Left lung (tissue), 4 donors: ENCODE measurements at regions not wholly inside any gene's neighbourhood (a gene's known extent, or its start where the extent isn't known, plus 50 kb on each side); places are given as distances from the start of the nearest gene placed in this dataset.

Source experiments
- ATAC-seq: fragments of 200-7000 bp; cut with Tn5 transposase; one replicate; pipeline ENCODE4 v1.9.1; 2020; ENCODE audit warnings: moderate library complexity
- DNase-seq, 4 donors: peaks; one replicate each; pipeline ENCODE4 v3.0.0-alpha.2; 2013 to 2020
- H3K27ac ChIP-seq, 2 donors: fragments of 200-600 bp; sonication (generic) in 1 of 2; one replicate each; pipeline versions ENCODE4 v1.5.0 to v1.8.0; 2020 to 2021
- H3K27me3 ChIP-seq, 2 donors: fragments of 200-600 bp; sonication (generic) in 1 of 2; one replicate each; pipeline versions ENCODE4 v1.5.0 to v1.8.0; 2020 to 2021
- H3K36me3 ChIP-seq, 2 donors: fragments of 200-600 bp; sonication (generic) in 1 of 2; one replicate each; pipeline versions ENCODE4 v1.5.0 to v1.8.0; 2020 to 2021
- H3K4me1 ChIP-seq, 2 donors: fragments of 200-600 bp; one replicate each; pipeline ENCODE4 v1.8.0; 2021
- H3K4me3 ChIP-seq, 2 donors: fragments of 200-600 bp; sonication (generic) in 1 of 2; one replicate each; pipeline versions ENCODE4 v1.5.0 to v1.8.0; 2020 to 2021; ENCODE audit warnings: mild to moderate bottlenecking in 1 of 2
- H3K9me3 ChIP-seq, 2 donors: fragments of 200-600 bp; sonication (generic) in 1 of 2; one replicate each; pipeline versions ENCODE4 v1.5.0 to v1.8.0; 2020 to 2021
- intact Hi-C, 2 donors: fragments of 100-400 bp; cut with DNase I; formaldehyde crosslinking; loops; one replicate each; pipeline versions ENCODE4 v1.11.2 to v1.14.2; 2022
- TF ChIP-seq, protein P1 (sequence below), 2 donors: fragments of 200-600 bp; sonication (generic) in 1 of 2; IDR thresholded peaks; one replicate each; pipeline versions ENCODE4 v1.5.0 to v1.8.0; 2021; ENCODE audit warnings: antibody characterized with exemption in 2 of 2
- donor health status: DM: no; HTN: yes; CAD: no.
- donor health status: DM: no; HTN: no; CAD: no.

DNA sequence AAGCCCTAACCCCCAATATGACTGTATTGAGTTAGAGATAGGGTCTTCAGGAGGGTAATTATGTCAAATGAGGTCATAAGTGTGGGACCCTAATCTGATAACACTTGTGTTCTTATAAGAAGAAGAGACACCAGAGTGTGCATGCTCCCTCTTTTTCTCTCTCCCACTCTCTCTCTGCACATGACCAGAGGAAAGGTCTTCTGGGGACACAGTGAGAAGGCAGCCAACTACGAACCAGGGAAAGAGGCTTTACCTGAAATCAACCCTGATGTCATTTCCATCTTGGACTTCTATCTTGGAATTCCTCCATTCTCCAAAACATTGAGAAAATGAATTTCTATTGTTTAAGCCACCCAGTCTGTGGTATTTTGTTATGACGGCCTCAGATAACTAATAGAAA lies 97.2 kb upstream of the MAD2L1 start:
- ATAC-seq (no peak), DNase-seq (no peak)
- H3K4me3 ChIP-seq, result no peak overlapping the region
- intact Hi-C loops, result loop anchor here in 1 of 2 donors (10.0 kb wide), 1 partner anchor 931 kb away; no protein-coding TSS in a partner anchor
- H3K27ac ChIP-seq, result no peak overlapping the region
- no peaks in the 10 kb centered on the region for H3K27me3 ChIP-seq
- H3K36me3 ChIP-seq, result no peaks in the 10 kb centered on the region
- TF ChIP-seq, protein P1, sequence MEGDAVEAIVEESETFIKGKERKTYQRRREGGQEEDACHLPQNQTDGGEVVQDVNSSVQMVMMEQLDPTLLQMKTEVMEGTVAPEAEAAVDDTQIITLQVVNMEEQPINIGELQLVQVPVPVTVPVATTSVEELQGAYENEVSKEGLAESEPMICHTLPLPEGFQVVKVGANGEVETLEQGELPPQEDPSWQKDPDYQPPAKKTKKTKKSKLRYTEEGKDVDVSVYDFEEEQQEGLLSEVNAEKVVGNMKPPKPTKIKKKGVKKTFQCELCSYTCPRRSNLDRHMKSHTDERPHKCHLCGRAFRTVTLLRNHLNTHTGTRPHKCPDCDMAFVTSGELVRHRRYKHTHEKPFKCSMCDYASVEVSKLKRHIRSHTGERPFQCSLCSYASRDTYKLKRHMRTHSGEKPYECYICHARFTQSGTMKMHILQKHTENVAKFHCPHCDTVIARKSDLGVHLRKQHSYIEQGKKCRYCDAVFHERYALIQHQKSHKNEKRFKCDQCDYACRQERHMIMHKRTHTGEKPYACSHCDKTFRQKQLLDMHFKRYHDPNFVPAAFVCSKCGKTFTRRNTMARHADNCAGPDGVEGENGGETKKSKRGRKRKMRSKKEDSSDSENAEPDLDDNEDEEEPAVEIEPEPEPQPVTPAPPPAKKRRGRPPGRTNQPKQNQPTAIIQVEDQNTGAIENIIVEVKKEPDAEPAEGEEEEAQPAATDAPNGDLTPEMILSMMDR (IDR thresholded peaks at IDR 0.05), result no peak
- H3K9me3 ChIP-seq, result no peaks in the 10 kb centered on the region
- no peaks in the 10 kb centered on the region for H3K4me1 ChIP-seq

DNA sequence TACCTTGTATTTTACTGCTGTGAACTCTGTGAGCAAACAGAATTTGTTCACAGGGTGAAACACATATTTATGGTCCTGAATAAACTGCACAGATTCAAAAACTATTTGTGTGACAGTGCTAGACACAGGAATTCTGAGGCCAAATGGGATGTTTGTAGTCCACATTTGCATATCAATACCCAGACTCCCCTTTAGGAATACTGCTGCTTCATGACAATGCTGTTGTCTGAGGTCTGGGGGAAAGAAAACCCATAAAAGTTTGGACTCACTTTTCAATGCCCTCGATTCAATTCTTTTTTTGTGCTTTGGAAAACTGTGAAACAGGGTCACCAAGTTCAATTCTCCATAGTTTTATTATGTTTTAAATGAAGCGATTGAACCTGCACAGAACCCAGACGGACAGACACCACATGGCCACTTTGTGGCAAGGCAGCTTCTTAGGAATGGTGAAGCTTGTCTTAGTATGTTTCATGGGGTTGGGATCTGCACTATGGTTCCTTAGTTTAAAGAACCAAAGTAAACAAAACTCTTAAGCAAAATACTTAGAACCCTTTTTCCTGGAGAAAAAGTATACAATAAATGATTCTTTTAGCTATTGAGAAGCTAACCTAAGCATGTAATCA lies 92.3 kb upstream of the MAD2L1 start:
- no peaks in the 10 kb centered on the region for H3K9me3 ChIP-seq
- peaks cover 0 to 5% of the 10 kb centered on the region in 2 donors for H3K4me1 ChIP-seq
- no peak for ATAC-seq
- H3K36me3 ChIP-seq, result no peaks in the 10 kb centered on the region
- no peak overlapping the region for H3K27ac ChIP-seq
- DNase-seq, result no peak
- TF ChIP-seq, protein P1 (IDR thresholded peaks at IDR 0.05), result no peak
- no peak overlapping the region for H3K4me3 ChIP-seq
- intact Hi-C loops, result no loop called here
- H3K27me3 ChIP-seq, result no peaks in the 10 kb centered on the region

DNA sequence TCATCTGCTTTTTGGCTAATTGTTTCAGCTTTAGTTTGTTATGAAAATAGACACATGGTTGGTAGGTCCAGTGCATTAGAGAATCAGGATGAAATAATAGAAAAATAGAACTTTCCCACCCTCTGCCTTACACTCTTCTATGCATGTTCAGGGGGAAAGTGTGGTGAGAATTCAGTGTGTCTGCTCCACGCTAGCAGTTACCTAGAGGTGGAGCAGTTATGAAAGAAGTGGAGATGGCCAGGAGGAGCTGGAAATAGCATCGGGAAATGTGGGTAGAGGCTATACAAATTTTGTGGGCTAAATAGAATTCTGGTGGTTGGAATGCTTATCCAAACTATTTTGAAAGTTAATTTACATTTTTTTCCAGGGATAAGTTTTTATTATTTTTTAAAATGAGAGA lies 91.4 kb upstream of the MAD2L1 start:
- Histone ChIP-seq H3K4me1 (peaks cover 0 to 5% of the 10 kb centered on the region in 2 donors), H3K9me3 (no peaks in the 10 kb centered on the region), H3K27me3 (no peaks in the 10 kb centered on the region), H3K36me3 (no peaks in the 10 kb centered on the region), H3K27ac (no peak overlapping the region), H3K4me3 (no peak overlapping the region)
- ATAC-seq, result no peak
- intact Hi-C loops, result no loop called here
- peak in 1 of 4 donors; percentile 3 for DNase-seq
- TF ChIP-seq, protein P1 (IDR thresholded peaks at IDR 0.05), result no peak

DNA sequence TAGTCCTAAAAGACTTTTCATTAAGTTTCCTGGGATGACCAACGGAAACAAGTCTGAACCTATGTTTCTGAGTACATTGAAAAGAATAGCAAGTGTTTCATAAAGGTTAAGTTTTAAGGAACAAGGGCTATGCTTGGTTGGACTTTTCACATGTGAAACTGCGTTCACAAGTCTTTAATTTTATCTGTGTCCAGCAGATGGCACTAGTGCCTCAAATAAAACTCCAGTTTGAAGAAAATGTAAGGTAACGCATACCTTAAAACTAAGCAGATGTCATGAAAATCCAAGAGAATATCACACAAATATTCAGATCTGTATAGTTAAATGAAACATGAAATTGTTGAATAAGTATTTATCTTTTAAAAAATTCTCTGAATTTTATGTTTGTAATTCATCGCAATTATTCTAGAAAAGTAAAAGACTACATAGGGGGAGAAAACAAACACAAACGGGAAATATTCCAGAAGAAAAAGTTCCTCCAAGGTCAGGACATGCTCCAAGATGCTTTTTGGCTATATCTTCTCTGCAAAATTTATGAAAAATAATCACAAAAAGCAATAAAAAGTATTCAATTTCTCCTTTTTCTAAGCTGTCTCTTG lies 89.6 kb upstream of the MAD2L1 start:
- H3K36me3 ChIP-seq, result no peaks in the 10 kb centered on the region
- peaks cover 0 to 5% of the 10 kb centered on the region in 2 donors for H3K4me1 ChIP-seq
- no peak overlapping the region for H3K4me3 ChIP-seq
- intact Hi-C loops, result no loop called here
- no peaks in the 10 kb centered on the region for H3K9me3 ChIP-seq
- H3K27me3 ChIP-seq, result no peaks in the 10 kb centered on the region
- H3K27ac ChIP-seq, result no peak overlapping the region
- TF ChIP-seq, protein P1 (IDR thresholded peaks at IDR 0.05), result peak; percentile 44 to 48
- ATAC-seq (peak; percentile 71), DNase-seq (peak in 2 of 4 donors; percentile 69 to 86)

DNA sequence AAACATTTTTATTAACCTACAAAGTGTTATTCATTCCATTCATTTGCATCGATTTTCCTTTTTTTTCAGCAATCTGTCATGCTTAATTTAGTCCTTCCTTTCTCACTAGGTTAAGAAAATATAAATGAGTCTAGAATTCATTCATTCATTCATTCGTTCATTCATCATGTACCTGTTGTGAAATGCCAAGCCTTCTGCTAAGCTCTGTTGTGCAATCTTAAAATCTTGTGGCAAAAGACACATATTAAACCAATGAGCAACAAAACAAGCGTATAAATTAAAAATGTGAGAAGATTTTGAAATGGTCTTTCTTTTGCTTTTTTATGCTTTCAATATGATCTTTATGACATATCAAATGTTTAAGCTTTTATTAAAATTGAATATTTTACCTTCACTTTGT lies 88.6 kb upstream of the MAD2L1 start:
- Histone ChIP-seq H3K36me3 (no peaks in the 10 kb centered on the region), H3K4me3 (no peak overlapping the region), H3K27me3 (no peaks in the 10 kb centered on the region), H3K9me3 (no peaks in the 10 kb centered on the region), H3K27ac (no peak overlapping the region), H3K4me1 (peaks cover 0 to 5% of the 10 kb centered on the region in 2 donors)
- DNase-seq (no peak), ATAC-seq (no peak)
- intact Hi-C loops, result no loop called here
- TF ChIP-seq, protein P1 (IDR thresholded peaks at IDR 0.05), result no peak
